ENCODE measurements at regions not wholly inside any gene's neighbourhood (a gene's known extent, or its start where the extent isn't known, plus 50 kb on each side); places are given as distances from the start of the nearest gene placed in this dataset.

DNA sequence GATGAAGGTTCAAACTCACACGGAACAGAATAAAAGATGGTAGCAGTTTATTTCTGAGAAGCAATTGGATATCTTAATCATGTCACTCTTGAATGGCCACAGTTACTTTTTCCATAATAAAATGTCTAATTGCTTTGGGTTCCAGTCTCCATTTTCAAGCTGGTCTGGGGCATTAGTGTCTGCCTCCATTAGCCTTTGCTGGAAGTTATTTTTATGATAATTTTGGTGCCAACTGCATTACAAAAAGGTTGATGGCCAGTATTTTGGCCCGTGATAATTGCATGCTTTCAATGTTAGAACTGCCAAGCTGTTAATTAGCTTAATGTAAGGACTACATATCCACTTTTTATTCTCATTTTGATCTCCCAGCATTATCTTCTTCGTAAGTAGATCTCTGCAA, 165.9 kb downstream of the SMC2 start:
- TF ChIP-seq, protein P1, sequence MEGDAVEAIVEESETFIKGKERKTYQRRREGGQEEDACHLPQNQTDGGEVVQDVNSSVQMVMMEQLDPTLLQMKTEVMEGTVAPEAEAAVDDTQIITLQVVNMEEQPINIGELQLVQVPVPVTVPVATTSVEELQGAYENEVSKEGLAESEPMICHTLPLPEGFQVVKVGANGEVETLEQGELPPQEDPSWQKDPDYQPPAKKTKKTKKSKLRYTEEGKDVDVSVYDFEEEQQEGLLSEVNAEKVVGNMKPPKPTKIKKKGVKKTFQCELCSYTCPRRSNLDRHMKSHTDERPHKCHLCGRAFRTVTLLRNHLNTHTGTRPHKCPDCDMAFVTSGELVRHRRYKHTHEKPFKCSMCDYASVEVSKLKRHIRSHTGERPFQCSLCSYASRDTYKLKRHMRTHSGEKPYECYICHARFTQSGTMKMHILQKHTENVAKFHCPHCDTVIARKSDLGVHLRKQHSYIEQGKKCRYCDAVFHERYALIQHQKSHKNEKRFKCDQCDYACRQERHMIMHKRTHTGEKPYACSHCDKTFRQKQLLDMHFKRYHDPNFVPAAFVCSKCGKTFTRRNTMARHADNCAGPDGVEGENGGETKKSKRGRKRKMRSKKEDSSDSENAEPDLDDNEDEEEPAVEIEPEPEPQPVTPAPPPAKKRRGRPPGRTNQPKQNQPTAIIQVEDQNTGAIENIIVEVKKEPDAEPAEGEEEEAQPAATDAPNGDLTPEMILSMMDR (IDR thresholded peaks at IDR 0.05; ENCODE audit: low read length) = no peak
- no peak for TF ChIP-seq EZH2 (IDR thresholded peaks at IDR 0.05; ENCODE audit: borderline replicate concordance, low read length)
